Umbilical cord (tissue), 1 donor: ENCODE measurements at regions not wholly inside any gene's neighbourhood (a gene's known extent, or its start where the extent isn't known, plus 50 kb on each side); places are given as distances from the start of the nearest gene placed in this dataset.
"Not testable (repeated sequence)": the region's sequence is repeated elsewhere in the genome, so short reads cannot be mapped to it uniquely, and the experiment has no call there.

Source experiments
- DNase-seq: peaks from one replicate; pipeline ENCODE4 v3.0.0-alpha.2; 2015; ENCODE audit warnings: low spot score

- no peak for DNase-seq
Measured at GRCh38 chr16:17986991-17987390, 349.5 kb downstream of the NPIPA8 start.

GRCh38 chr16:17984810-17985209 is 351.7 kb downstream of the NPIPA8 start:
- no peak for DNase-seq

DNA sequence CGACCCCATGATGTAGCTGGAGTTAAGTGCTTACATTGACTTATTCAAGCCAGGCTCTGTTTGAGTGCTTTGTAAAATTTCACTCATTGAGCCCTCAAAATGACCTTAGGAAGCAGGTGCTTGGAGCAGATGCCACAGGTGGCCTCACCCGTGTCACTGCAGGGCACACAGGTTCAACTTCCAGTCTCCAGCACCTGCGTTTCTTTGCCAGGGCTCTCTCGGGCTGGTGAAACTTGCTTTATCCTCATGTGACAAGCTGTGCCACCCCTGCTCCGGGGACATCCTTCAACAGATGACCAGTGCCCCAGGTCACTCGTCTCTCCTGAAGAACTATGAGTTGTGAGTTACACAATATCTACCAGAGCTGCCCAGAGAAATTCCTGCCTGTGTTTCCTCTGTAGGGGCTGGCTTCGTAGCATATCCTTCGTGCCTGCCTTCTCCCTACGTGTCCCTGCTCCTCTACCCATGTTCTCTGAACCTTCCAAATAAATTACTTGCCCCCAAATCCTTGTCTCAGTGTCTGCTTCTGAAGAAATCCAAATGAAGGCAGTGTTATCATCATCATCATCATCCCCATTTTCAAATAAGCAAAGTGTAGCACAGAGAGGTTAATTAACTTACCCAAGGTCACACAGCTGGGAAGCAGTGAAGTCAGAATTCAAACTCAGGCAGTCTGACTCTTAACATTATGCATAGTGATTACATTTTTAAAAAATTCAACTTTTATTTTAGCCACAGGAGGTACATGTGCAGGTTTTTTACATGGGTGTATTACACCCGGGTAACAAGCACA is 352.5 kb downstream of the NPIPA8 start:
- no peak for DNase-seq

DNA sequence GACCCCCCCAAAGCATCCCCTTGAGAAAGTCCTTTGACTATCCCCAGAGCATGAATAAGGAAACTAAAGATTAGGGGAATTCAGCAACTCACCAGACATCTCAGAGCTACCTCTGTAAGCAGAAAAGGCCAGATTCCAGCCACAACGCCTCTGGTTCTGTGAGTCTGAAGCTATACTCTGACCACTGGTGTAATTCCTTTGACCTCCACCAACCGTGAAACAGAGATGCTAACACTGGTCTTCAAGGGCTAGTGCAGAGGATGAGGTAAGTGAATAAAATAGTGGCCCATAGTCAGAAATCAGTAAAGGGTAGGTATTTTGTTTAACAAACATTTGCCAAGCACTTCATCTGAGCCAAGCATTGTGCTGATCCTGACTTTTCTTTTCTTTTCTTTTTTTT is 353.4 kb downstream of the NPIPA8 start:
- DNase-seq = no peak

DNA sequence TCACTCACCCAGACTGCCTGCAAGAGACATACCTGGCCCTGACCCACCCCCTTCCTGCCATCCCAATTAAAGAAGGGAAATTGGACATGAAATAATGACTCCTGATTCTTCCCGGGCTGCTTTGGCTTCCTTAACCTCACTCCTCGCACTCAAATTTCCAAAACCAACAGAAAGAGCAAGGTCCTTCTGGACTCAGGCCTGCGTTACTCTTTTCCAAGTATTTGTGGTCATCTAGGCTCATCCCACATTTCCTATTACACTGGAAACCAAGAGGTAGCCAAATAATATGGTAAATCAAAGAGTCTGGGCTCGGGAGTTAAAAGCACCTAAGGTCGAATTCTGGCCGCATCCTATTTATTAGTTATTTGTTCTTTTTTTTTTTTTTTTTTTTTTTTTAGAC is 359.3 kb downstream of the NPIPA8 start:
- DNase-seq = no peak

- no peak for DNase-seq
Measured at GRCh38 chr16:17972460-17972943, 364.0 kb downstream of the NPIPA8 start.

DNA sequence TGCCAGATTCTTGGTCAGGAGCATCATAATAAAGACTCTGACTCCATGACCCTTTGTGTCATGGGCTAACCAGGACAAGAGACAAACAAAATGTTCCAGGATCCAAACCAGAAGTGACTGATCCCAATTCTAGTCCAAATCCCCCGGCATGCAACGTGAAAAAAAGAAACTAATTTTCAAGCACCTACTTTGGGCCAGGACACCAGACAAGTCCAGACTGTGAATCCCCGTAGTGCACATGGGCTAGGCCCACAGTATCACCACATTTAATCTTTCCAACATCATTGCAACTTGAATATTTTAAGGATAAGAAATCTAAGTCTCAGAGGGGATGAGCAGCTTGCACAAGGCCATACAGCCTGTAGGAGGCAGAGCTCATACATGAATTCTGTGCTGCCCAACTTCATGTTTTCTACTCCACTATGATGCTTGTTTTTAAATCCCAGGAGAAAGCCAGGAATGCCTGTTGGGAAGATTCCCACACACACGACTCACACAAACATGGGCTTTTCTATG is 365.7 kb downstream of the NPIPA8 start:
- no peak for DNase-seq

DNA sequence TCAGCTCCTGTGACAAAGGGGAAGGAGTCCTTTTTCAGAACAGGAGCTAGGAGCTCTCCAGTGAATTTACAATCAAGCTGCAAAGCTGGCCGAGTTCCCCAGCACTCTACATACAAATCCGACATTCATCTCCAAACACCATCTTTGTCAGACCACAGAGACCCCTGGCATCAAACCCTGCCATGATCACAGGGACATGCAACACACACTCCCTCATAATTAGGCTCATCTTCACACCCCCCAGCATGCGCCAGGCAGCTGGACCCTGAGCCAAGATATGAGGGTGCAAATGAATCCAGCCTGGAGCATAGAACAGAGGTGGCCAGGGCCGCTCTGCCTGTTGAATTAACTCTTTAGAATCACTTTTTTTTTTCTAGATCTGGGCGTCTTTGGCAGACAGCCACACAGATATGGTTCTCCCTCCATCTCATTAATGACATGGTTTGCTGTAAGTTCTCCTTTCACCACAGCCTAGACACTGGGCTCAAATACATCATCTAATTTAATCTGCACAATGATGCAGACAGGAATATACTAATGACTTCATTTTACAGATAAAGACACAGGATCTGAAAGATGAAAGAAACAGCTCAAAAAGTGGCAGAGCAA is 366.3 kb downstream of the NPIPA8 start:
- no peak for DNase-seq

GRCh38 chr16:17965133-17965900 is 371.2 kb downstream of the NPIPA8 start:
- DNase-seq = no peak

DNA sequence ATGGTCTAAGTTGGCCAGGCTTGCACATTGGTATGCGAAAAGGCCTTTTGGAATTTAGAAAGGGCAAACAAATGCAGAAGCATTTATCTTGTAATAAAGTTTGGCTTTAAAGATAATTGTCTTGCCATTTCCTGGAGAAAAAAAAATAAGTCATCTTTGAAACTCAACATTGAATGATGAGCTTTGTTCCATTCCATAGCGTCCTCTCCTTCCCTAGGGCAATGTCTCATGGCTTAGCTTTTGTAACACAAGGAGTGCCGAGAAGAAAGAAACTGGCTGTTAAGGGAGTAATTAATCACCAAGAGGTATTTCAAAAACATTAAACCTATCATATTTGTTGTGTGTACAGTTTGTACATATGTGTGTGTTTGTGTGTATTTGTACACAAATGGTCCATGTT is 372.3 kb downstream of the NPIPA8 start:
- no peak for DNase-seq

DNA sequence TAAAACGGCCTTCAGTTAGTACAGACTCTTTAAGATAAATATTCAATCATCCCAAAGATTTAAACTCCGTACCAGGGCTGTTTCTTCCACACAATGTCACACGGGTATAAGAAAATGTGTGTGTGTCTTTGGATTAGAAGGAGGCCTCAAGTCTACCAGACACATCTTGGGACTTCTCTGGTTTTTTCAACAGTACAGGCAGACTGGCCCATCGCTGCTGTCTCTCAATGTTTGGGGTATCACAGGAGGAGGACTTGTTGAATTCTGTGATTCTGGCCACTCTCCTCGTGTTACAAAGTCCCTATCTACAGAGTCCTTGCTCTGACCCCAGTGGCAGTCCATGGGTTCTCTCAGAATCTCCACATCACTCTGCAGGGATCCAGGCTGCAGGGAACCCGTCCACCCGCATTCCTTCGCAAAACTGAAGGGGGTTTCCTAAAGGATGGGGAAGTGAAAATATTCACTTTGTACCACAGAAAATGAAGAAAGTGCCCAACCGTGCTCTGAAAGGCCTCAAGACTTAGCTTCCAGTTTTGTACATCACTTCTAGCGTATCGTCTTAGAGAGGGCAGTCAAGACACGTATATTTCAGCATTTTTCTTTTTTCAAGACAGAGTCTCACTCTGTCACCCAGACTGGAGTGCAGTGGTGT is 373.2 kb downstream of the NPIPA8 start:
- no peak for DNase-seq

GRCh38 chr16:17962726-17963125 is 373.8 kb downstream of the NPIPA8 start:
- DNase-seq = no peak

DNA sequence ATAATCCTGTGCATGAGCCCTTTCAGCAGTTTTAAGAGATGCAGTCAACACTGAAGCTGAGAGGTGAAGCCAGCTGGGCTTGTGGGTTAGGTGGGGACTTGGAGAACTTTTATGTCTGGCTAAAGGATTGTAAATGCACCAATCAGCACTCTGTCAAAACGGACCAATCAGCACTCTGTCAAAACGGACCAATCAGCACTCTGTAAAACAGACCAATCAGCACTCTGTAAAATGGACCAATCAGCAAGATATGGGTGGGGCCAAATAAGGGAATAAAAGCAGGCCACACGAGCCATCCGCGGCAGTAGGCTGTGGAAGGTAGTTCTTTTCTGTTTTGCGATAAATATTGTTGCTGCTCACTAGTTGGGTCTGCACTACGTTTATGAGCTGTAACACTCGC is 374.7 kb downstream of the NPIPA8 start:
- not testable (repeated sequence) for DNase-seq

- DNase-seq = peak; percentile 52
Measured at GRCh38 chr16:17951378-17951777, 385.2 kb downstream of the NPIPA8 start.

DNA sequence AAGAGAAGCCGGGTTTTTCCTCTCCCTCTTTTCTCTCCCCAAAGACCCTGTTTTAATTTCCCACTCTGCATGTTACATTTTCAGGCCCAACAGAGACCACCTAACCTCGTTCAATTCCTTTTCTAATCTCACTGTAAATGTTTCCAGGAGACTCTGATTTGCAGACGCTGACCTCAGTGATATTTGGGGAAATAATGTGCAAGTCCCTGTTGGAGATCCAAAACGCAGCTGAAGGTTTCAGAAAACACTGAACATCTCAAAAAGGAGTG is 386.6 kb downstream of the NPIPA8 start:
- DNase-seq = no peak

GRCh38 chr16:17949141-17949981 is 387.2 kb downstream of the NPIPA8 start:
- DNase-seq = no peak

DNA sequence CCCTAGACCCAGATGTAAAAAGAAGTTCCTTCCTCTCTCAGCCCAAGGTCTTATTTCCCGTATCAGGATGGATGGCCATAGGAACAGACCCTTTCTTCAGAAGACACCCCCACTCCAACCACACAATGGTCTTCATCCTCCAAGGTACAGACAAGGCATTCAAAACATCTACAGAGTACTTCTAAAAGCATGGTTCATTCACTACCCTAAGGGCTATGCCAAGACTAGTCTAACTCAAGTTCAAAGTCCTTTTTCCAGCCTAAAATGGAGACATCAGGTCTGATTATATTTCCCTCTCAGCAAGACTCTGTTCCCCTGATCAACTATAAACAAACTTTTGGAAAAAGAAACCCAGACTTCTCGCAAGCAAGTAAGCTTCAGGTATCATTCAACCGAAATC is 388.9 kb downstream of the NPIPA8 start:
- DNase-seq = no peak

DNA sequence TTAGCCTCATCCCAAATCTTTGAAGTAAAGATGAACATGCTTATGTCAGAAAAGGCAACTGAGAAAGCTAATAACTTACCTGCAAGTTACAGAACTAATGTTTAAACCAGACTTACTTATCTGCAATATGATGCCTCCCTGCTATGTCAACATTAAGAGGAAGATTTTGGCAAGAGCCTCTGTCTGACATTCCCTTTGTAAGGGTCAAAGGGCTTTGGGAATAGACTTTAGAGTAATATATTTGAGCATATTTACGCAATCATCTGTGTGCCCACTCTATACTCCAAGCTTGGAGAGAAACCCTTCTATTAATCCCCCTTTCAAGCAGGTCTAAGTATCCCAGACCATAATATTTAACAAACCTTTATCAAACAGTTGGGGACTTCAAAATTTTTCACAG is 389.4 kb downstream of the NPIPA8 start:
- DNase-seq = no peak

GRCh38 chr16:17945080-17945601 is 391.4 kb downstream of the NPIPA8 start:
- DNase-seq = no peak

DNA sequence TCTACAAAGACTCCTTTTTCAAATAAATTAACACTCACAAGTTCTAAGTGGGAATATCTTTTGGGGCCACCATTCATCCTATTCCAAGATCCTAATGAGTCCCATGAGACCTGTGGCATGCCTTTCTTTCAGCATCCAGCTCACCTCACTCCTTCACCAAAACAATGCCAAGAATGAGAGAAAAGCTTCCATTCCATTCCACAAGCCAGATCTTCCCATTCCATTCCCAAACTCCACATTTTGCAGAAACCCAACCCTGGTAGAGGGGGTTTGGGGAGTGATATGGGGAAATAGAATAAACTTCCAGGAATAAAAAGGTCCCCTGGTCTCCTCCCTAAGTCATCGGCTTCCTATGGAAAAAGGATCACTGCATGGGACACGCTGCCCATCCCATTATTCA is 392.2 kb downstream of the NPIPA8 start:
- no peak for DNase-seq

GRCh38 chr16:17942067-17942466 is 394.5 kb downstream of the NPIPA8 start:
- no peak for DNase-seq
